GM11168 (cell line): ENCODE measurements at regions not wholly inside any gene's neighbourhood (a gene's known extent, or its start where the extent isn't known, plus 50 kb on each side); places are given as distances from the start of the nearest gene placed in this dataset.

Experiments used
- in situ Hi-C: fragments of 300-500 bp; cut with MboI; formaldehyde crosslinking; loops from one replicate; pipeline ENCODE4 v1.12.0; 2022; ENCODE audit warnings: low sequenced_read_pairs; ENCODE audit not compliant: unreplicated experiment

GRCh38 chr3:72149645-72150300 lies 364.8 kb upstream of the PROK2 start:
- in situ Hi-C loops, result no loop called here

GRCh38 chr3:72147600-72147999 lies 362.7 kb upstream of the PROK2 start:
- in situ Hi-C loops, result no loop called here

GRCh38 chr3:72145506-72146380 lies 360.8 kb upstream of the PROK2 start:
- in situ Hi-C loops, result no loop called here

- in situ Hi-C loops, result no loop called here
Observed at GRCh38 chr3:72144773-72145505, 360.0 kb upstream of the PROK2 start.

GRCh38 chr3:72143966-72144717 lies 359.2 kb upstream of the PROK2 start:
- in situ Hi-C loops, result no loop called here

GRCh38 chr3:72143322-72143721 lies 358.4 kb upstream of the PROK2 start:
- in situ Hi-C loops, result no loop called here

GRCh38 chr3:72142028-72142427 lies 357.1 kb upstream of the PROK2 start:
- in situ Hi-C loops, result no loop called here

GRCh38 chr3:72141264-72141663 lies 356.3 kb upstream of the PROK2 start:
- in situ Hi-C loops, result no loop called here

GRCh38 chr3:72139316-72139715 lies 354.4 kb upstream of the PROK2 start:
- in situ Hi-C loops, result no loop called here

GRCh38 chr3:72137865-72138861 lies 353.2 kb upstream of the PROK2 start:
- in situ Hi-C loops, result no loop called here

- in situ Hi-C loops, result no loop called here
Observed at GRCh38 chr3:72135636-72136035, 350.7 kb upstream of the PROK2 start.

- in situ Hi-C loops, result no loop called here
Observed at GRCh38 chr3:72134989-72135451, 350.1 kb upstream of the PROK2 start.

GRCh38 chr3:72133329-72134011 lies 348.5 kb upstream of the PROK2 start:
- in situ Hi-C loops, result no loop called here

- in situ Hi-C loops, result no loop called here
Observed at GRCh38 chr3:72131899-72132298, 347.0 kb upstream of the PROK2 start.

- in situ Hi-C loops, result no loop called here
Observed at GRCh38 chr3:72130565-72130964, 345.6 kb upstream of the PROK2 start.

GRCh38 chr3:72129501-72130094 lies 344.6 kb upstream of the PROK2 start:
- in situ Hi-C loops, result no loop called here

- in situ Hi-C loops, result no loop called here
Observed at GRCh38 chr3:72128921-72129320, 344.0 kb upstream of the PROK2 start.

GRCh38 chr3:72127844-72128243 lies 342.9 kb upstream of the PROK2 start:
- in situ Hi-C loops, result no loop called here
